ENCODE measurements at regions not wholly inside any gene's neighbourhood (a gene's known extent, or its start where the extent isn't known, plus 50 kb on each side); places are given as distances from the start of the nearest gene placed in this dataset.

GRCh38 chr22:48568736-48569330, 1258.8 kb downstream of the BRD1 start:
- no peak for TF ChIP-seq POLR2AphosphoS5 (IDR thresholded peaks at IDR 0.05; ENCODE audit: low read depth)
- TF ChIP-seq CTCF (IDR thresholded peaks at IDR 0.05; ENCODE audit: insufficient read depth, low read length) = no peak
- TF ChIP-seq, protein P1, sequence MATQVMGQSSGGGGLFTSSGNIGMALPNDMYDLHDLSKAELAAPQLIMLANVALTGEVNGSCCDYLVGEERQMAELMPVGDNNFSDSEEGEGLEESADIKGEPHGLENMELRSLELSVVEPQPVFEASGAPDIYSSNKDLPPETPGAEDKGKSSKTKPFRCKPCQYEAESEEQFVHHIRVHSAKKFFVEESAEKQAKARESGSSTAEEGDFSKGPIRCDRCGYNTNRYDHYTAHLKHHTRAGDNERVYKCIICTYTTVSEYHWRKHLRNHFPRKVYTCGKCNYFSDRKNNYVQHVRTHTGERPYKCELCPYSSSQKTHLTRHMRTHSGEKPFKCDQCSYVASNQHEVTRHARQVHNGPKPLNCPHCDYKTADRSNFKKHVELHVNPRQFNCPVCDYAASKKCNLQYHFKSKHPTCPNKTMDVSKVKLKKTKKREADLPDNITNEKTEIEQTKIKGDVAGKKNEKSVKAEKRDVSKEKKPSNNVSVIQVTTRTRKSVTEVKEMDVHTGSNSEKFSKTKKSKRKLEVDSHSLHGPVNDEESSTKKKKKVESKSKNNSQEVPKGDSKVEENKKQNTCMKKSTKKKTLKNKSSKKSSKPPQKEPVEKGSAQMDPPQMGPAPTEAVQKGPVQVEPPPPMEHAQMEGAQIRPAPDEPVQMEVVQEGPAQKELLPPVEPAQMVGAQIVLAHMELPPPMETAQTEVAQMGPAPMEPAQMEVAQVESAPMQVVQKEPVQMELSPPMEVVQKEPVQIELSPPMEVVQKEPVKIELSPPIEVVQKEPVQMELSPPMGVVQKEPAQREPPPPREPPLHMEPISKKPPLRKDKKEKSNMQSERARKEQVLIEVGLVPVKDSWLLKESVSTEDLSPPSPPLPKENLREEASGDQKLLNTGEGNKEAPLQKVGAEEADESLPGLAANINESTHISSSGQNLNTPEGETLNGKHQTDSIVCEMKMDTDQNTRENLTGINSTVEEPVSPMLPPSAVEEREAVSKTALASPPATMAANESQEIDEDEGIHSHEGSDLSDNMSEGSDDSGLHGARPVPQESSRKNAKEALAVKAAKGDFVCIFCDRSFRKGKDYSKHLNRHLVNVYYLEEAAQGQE (IDR thresholded peaks at IDR 0.05; ENCODE audit: insufficient replicate concordance, low read depth) = no peak

Measured in HL-60 (cell line).